Peyer's patch (tissue), 4 donors: ENCODE measurements at regions not wholly inside any gene's neighbourhood (a gene's known extent, or its start where the extent isn't known, plus 50 kb on each side); places are given as distances from the start of the nearest gene placed in this dataset.

Experiments
- POLR2A ChIP-seq, 2 donors: fragments of 450-650 bp; IDR thresholded peaks; one replicate each; pipeline ENCODE4 v1.5.1; 2017; ENCODE audit warnings: antibody characterized with exemption in 2 of 2, mild to moderate bottlenecking in 2 of 2, moderate library complexity in 2 of 2
- TF ChIP-seq, protein P1 (sequence below), 6 experiments: fragments of 450-650 bp in 4 of 6; fragments of 200-600 bp in 2 of 6; sonication (generic) in 1 of 6; IDR thresholded peaks; one replicate each; pipeline ENCODE4 v1.5.1; 2017 to 2019; ENCODE audit warnings: antibody characterized with exemption in 6 of 6, mild to moderate bottlenecking in 3 of 6, moderate library complexity in 1 of 6

- TF ChIP-seq, protein P1, sequence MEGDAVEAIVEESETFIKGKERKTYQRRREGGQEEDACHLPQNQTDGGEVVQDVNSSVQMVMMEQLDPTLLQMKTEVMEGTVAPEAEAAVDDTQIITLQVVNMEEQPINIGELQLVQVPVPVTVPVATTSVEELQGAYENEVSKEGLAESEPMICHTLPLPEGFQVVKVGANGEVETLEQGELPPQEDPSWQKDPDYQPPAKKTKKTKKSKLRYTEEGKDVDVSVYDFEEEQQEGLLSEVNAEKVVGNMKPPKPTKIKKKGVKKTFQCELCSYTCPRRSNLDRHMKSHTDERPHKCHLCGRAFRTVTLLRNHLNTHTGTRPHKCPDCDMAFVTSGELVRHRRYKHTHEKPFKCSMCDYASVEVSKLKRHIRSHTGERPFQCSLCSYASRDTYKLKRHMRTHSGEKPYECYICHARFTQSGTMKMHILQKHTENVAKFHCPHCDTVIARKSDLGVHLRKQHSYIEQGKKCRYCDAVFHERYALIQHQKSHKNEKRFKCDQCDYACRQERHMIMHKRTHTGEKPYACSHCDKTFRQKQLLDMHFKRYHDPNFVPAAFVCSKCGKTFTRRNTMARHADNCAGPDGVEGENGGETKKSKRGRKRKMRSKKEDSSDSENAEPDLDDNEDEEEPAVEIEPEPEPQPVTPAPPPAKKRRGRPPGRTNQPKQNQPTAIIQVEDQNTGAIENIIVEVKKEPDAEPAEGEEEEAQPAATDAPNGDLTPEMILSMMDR (IDR thresholded peaks at IDR 0.05): no peak
- TF ChIP-seq POLR2A (IDR thresholded peaks at IDR 0.05): no peak
Observed at GRCh38 chr1:64392109-64392508, 77.8 kb upstream of the CACHD1 start.
